Karpas-422 (cell line): ENCODE measurements at regions not wholly inside any gene's neighbourhood (a gene's known extent, or its start where the extent isn't known, plus 50 kb on each side); places are given as distances from the start of the nearest gene placed in this dataset.

Source experiments
- DNase-seq: peaks from one replicate; pipeline ENCODE4 v3.0.0-alpha.2; 2015
- H2AFZ ChIP-seq: fragments of 200-600 bp; sonication (generic); 2 replicates; pipeline ENCODE4 v1.6.1; 2014; ENCODE audit warnings: antibody characterized with exemption, low read length, mixed read lengths
- H3K27ac ChIP-seq: fragments of 200-600 bp; sonication (generic); 2 replicates; pipeline ENCODE4 v1.5.1; 2014; ENCODE audit warnings: mild to moderate bottlenecking, low read length, moderate library complexity
- H3K27me3 ChIP-seq: fragments of 200-600 bp; sonication (generic); 2 replicates; pipeline ENCODE4 v1.6.1; 2014; ENCODE audit warnings: low read length, mixed read lengths
- H3K36me3 ChIP-seq: fragments of 200-600 bp; sonication (generic); 2 replicates; pipeline ENCODE4 v1.6.1; 2014; ENCODE audit warnings: low read length, mixed read lengths; ENCODE audit not compliant: insufficient read depth
- H3K4me1 ChIP-seq: fragments of 200-600 bp; sonication (generic); 2 replicates; pipeline ENCODE4 v1.6.1; 2014; ENCODE audit warnings: mild to moderate bottlenecking, low read length, mixed read lengths
- H3K4me2 ChIP-seq: fragments of 200-600 bp; sonication (generic); 2 replicates; pipeline ENCODE4 v1.6.1; 2014; ENCODE audit warnings: low read length, low read depth, mild to moderate bottlenecking; ENCODE audit not compliant: poor library complexity, severe bottlenecking
- H3K4me3 ChIP-seq: fragments of 200-600 bp; sonication (generic); 2 replicates; pipeline ENCODE4 v1.5.1; 2014; ENCODE audit warnings: mild to moderate bottlenecking, antibody characterized with exemption, low read length, mixed read lengths
- H3K79me2 ChIP-seq: fragments of 200-600 bp; sonication (generic); 2 replicates; pipeline ENCODE4 v1.6.1; 2014; ENCODE audit warnings: mild to moderate bottlenecking, low read length, mixed read lengths
- H3K9ac ChIP-seq: fragments of 200-600 bp; sonication (generic); 2 replicates; pipeline ENCODE4 v1.6.0; 2014; ENCODE audit warnings: low read length
- H3K9me2 ChIP-seq: fragments of 200-600 bp; sonication (generic), shearing (Covaris generic); replicated peaks from 2 replicates; pipeline ENCODE4 v1.6.0; 2014; ENCODE audit warnings: mild to moderate bottlenecking, low read length, moderate library complexity; ENCODE audit not compliant: insufficient read depth
- H3K9me3 ChIP-seq: fragments of 300-700, 200-600 bp; sonication (generic); 2 replicates; pipeline ENCODE4 v1.6.1; 2014; ENCODE audit warnings: low read length, mixed read lengths
- H4K20me1 ChIP-seq: fragments of 200-600 bp; sonication (generic); 2 replicates; pipeline ENCODE4 v1.6.1; 2014; ENCODE audit warnings: mild to moderate bottlenecking, antibody characterized with exemption, low read length, low read depth; ENCODE audit not compliant: insufficient read depth

DNA sequence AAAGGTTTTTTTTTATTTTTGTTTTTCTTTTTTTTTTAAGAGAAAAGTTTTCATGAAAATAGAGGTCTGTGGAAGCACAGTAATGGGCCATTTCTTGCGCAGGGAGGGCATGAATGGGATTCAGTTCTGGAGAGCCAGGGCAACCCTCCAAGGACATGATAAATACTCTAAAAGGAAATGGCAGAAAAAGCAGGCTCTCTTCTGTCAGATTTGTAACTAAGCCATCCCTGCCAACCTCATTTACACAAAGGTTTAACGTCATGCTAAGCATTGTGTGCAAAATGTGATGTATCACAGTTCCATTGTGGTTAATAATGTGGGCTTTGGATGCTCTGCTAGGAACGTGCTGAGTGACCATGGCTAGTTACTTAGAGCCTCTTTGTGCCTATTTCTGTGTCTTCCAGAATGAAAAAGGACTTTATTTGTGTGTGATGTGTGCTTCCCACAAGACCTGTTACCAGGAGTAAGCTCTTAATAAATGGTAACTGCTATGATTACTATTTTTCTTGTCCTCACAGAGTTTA, 1095.9 kb upstream of the SORCS1 start:
- H2AFZ ChIP-seq = no peak overlapping the region
- H3K27ac ChIP-seq = no peak overlapping the region
- peaks cover 27% of the 10 kb centered on the region for H3K9me3 ChIP-seq
- H3K27me3 ChIP-seq = no peaks in the 10 kb centered on the region
- H3K9me2 ChIP-seq = no peaks in the 10 kb centered on the region
- H3K9ac ChIP-seq = no peak overlapping the region
- H3K36me3 ChIP-seq = no peaks in the 10 kb centered on the region
- no peak for DNase-seq
- no peaks in the 10 kb centered on the region for H3K4me1 ChIP-seq
- no peaks in the 10 kb centered on the region for H4K20me1 ChIP-seq
- no peaks in the 10 kb centered on the region for H3K79me2 ChIP-seq
- H3K4me3 ChIP-seq = no peak overlapping the region
- no peak overlapping the region for H3K4me2 ChIP-seq

DNA sequence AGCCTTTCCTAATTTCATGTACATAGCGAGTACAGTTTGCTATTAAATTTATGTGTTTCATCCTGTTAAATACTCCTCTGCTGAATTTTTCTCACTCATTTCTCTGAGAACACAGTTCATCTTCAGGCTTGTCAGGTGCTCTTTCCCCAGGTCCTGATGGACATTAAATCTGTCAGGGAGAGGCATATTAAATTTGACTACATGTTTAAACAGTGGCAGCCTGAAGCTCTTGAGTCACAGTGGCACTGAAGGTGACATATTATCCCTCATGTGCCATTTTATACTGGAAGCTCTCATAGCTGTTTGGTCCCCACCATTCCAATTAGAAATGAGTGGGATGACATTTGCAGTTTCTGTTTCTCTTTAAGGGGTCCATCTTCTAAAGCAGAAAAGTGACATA, 1089.6 kb upstream of the SORCS1 start:
- H3K4me1 ChIP-seq = no peaks in the 10 kb centered on the region
- H3K4me2 ChIP-seq = no peak overlapping the region
- H3K4me3 ChIP-seq = no peak overlapping the region
- no peak for DNase-seq
- peaks cover 41% of the 10 kb centered on the region for H3K9me3 ChIP-seq
- no peaks in the 10 kb centered on the region for H3K9me2 ChIP-seq
- H3K27me3 ChIP-seq = no peaks in the 10 kb centered on the region
- no peaks in the 10 kb centered on the region for H3K79me2 ChIP-seq
- no peak overlapping the region for H3K9ac ChIP-seq
- no peaks in the 10 kb centered on the region for H4K20me1 ChIP-seq
- no peak overlapping the region for H2AFZ ChIP-seq
- H3K36me3 ChIP-seq = no peaks in the 10 kb centered on the region
- no peak overlapping the region for H3K27ac ChIP-seq

DNA sequence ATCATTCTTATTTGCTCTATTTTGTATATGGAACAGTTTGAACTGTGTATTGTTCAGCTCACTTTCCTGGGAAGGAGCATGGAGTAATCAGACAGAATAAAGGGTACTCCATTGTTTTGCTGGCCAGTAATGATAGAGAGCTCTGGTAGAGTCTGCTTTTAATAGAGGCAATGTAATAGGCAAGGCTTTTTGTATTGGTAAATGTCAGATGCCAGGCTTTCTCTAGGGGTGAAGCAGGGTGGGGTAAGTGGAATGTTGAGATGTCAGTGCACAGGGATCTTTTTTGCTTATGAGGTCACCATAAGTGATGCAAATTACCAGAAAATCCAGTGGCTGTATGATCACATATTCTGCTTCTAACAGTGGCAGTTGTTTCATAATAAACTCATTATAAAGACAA, 1088.3 kb upstream of the SORCS1 start:
- no peaks in the 10 kb centered on the region for H3K4me1 ChIP-seq
- no peak overlapping the region for H3K9ac ChIP-seq
- no peak overlapping the region for H3K4me3 ChIP-seq
- no peaks in the 10 kb centered on the region for H4K20me1 ChIP-seq
- no peaks in the 10 kb centered on the region for H3K79me2 ChIP-seq
- no peaks in the 10 kb centered on the region for H3K27me3 ChIP-seq
- H3K27ac ChIP-seq = no peak overlapping the region
- no peak overlapping the region for H2AFZ ChIP-seq
- no peak for DNase-seq
- H3K9me3 ChIP-seq = peaks cover 44% of the 10 kb centered on the region
- no peaks in the 10 kb centered on the region for H3K36me3 ChIP-seq
- no peak overlapping the region for H3K4me2 ChIP-seq
- no peaks in the 10 kb centered on the region for H3K9me2 ChIP-seq

DNA sequence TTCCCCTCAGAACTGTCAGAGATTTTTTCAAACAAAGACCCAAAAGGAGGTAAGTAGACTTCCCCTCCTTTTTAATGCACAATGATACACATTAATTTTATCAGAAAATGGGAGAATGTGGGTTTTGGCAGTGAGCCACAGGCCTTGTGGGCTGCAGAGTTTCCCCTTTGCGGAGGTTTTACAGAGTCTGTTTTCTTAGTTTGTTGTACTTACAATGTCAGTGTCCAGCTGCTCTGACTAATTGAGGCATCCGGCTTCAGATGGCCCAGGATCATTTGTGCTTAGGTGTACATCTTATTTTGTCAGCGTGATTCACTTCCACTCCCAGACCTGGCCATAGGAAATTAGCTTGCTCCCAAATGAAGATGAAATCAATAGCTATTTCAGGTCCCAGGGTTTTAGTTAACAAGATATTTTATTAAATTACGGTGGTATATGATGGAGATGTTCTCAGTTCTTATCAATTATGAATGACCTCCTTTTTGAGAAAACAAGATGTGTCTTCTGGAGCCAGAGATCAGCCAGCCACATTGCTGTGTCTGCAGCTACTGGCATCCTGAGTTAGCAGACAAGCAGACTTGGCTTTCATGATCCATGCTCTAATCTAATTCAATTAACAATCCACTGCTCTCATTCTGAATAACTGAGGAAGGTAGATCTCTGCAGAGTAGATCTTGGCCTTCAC, 1086.6 kb upstream of the SORCS1 start:
- H2AFZ ChIP-seq = no peak overlapping the region
- no peak overlapping the region for H3K4me2 ChIP-seq
- no peaks in the 10 kb centered on the region for H3K36me3 ChIP-seq
- H3K9me2 ChIP-seq = no peaks in the 10 kb centered on the region
- H3K4me1 ChIP-seq = no peaks in the 10 kb centered on the region
- H3K9ac ChIP-seq = no peak overlapping the region
- H3K79me2 ChIP-seq = no peaks in the 10 kb centered on the region
- no peak overlapping the region for H3K27ac ChIP-seq
- no peak for DNase-seq
- H3K9me3 ChIP-seq = peaks cover 34% of the 10 kb centered on the region
- no peak overlapping the region for H3K4me3 ChIP-seq
- no peaks in the 10 kb centered on the region for H3K27me3 ChIP-seq
- H4K20me1 ChIP-seq = no peaks in the 10 kb centered on the region

DNA sequence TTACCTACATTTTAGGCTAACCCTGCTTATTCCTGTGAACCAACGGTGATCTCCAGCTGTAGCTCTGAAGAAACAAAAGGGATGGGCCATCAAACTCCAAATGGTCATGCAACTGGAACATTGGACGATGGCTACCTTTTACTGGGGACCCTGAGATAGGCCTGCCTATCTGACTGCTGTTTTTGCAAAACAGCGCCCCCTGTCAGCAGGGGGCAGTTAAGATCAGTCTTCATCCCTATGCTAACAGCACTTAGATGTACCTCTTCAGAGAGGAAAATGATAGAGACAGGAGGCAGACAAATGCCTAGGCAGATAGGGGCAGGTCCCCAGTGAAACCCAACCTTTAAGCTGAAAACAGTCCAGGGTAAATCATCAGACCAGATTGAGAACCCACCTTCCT, 1085.4 kb upstream of the SORCS1 start:
- Histone ChIP-seq H4K20me1 (no peaks in the 10 kb centered on the region), H3K4me1 (no peaks in the 10 kb centered on the region), H3K79me2 (no peaks in the 10 kb centered on the region), H2AFZ (no peak overlapping the region), H3K9me2 (no peaks in the 10 kb centered on the region), H3K4me2 (no peak overlapping the region), H3K9me3 (peaks cover 40% of the 10 kb centered on the region), H3K4me3 (no peak overlapping the region), H3K27ac (no peak overlapping the region), H3K27me3 (no peaks in the 10 kb centered on the region), H3K9ac (no peak overlapping the region), H3K36me3 (no peaks in the 10 kb centered on the region)
- DNase-seq = no peak

DNA sequence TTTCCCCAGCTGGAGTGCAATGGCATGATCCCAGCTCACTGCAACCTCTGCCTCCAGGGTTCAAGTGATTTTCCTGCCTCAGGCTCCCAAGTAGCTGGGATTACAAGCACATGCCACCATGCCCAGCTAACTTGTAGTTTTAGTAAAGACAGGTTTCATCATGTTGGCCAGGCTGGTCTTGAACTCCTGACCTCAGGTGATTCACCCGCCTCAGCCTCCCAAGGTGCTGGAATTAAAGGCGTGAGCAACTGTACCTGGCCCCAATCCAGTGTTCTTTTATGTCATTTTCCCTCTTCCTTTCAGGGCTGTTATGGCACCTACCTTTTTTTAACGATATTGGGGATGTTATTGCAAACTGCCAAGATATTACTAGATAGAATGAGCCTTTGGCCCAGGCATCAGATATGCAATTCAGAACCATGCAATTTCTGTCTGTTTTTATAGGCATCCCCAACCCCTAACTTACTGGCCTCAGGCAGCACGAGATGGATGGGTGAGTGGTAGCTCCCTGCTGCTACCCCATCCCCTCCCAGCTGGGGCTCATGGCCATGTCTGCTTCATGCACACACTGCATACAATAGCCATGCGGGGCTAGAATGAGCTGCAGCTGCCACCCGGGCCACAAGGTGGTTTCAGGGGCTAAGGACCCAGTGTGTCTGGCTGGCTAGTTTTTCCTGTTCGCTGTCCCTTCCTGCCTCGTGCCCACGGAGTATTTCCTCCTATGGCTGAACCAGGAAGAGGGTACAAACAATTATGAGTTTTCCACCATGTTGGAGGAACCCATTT, 1080.1 kb upstream of the SORCS1 start:
- H3K4me2 ChIP-seq = no peak overlapping the region
- H3K9me2 ChIP-seq = no peaks in the 10 kb centered on the region
- no peak overlapping the region for H3K27ac ChIP-seq
- no peak overlapping the region for H3K9ac ChIP-seq
- H3K79me2 ChIP-seq = no peaks in the 10 kb centered on the region
- H3K9me3 ChIP-seq = peaks cover 30% of the 10 kb centered on the region
- H4K20me1 ChIP-seq = no peaks in the 10 kb centered on the region
- DNase-seq = no peak
- no peaks in the 10 kb centered on the region for H3K4me1 ChIP-seq
- no peaks in the 10 kb centered on the region for H3K27me3 ChIP-seq
- H2AFZ ChIP-seq = no peak overlapping the region
- H3K4me3 ChIP-seq = no peak overlapping the region
- H3K36me3 ChIP-seq = no peaks in the 10 kb centered on the region

DNA sequence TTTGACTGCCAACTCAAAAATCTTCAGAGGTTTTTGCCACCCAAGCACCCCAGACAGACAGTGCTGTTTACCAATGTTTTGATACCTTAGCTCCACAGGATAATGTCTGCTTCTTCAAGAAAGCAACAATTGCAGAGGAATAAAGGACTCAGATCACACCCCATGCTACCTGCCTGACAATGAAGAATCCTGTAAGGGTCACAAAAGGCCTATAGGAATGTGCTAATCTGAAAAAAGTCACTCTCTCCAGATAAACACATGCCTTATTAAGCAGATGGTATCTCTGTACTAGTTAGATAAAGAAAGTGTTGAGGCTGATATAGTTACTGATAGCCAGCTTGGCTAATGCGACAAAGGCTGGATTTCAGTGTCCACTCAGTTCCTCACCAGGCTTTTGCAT, 1076.7 kb upstream of the SORCS1 start:
- no peaks in the 10 kb centered on the region for H3K27me3 ChIP-seq
- no peak overlapping the region for H3K27ac ChIP-seq
- H3K4me1 ChIP-seq = no peaks in the 10 kb centered on the region
- H3K4me3 ChIP-seq = no peak overlapping the region
- no peaks in the 10 kb centered on the region for H3K9me2 ChIP-seq
- H3K4me2 ChIP-seq = no peak overlapping the region
- no peak for DNase-seq
- H3K36me3 ChIP-seq = no peaks in the 10 kb centered on the region
- H3K9ac ChIP-seq = no peak overlapping the region
- H3K79me2 ChIP-seq = no peaks in the 10 kb centered on the region
- no peak overlapping the region for H2AFZ ChIP-seq
- peaks cover 42% of the 10 kb centered on the region for H3K9me3 ChIP-seq
- no peaks in the 10 kb centered on the region for H4K20me1 ChIP-seq

DNA sequence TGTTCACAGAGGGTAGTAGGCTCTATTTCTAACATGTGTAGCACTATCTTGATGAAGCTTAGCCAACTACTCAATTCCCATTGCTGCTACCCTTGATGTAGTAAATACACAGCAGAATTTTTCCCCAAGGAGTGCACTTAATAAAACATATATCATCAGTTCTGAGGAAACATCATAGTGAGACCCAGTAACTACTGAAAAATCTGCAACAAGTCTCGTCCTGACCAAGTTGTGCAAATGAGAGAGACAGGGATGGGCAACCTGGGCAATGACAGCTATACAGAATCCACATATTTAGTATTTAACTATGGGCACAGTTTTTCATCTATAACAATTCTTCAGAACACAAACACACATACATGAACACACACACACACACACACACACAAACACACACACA, 1073.8 kb upstream of the SORCS1 start:
- no peak overlapping the region for H3K27ac ChIP-seq
- H3K27me3 ChIP-seq = no peaks in the 10 kb centered on the region
- no peaks in the 10 kb centered on the region for H3K4me1 ChIP-seq
- no peak overlapping the region for H3K4me3 ChIP-seq
- no peaks in the 10 kb centered on the region for H3K36me3 ChIP-seq
- no peak overlapping the region for H3K4me2 ChIP-seq
- peaks cover 34% of the 10 kb centered on the region for H3K9me3 ChIP-seq
- H4K20me1 ChIP-seq = no peaks in the 10 kb centered on the region
- no peak overlapping the region for H2AFZ ChIP-seq
- no peaks in the 10 kb centered on the region for H3K79me2 ChIP-seq
- DNase-seq = no peak
- no peak overlapping the region for H3K9ac ChIP-seq
- H3K9me2 ChIP-seq = no peaks in the 10 kb centered on the region
